ENCODE measurements at regions not wholly inside any gene's neighbourhood (a gene's known extent, or its start where the extent isn't known, plus 50 kb on each side); places are given as distances from the start of the nearest gene placed in this dataset.

GRCh38 chr6:50589751-50590470, 123.4 kb upstream of the TFAP2D start:
- no peak for TF ChIP-seq CTCF (IDR thresholded peaks at IDR 0.05)
- TF ChIP-seq POLR2AphosphoS5 (IDR thresholded peaks at IDR 0.05) = no peak
